Brain microvascular endothelial cell (primary cell): ENCODE measurements at regions not wholly inside any gene's neighbourhood (a gene's known extent, or its start where the extent isn't known, plus 50 kb on each side); places are given as distances from the start of the nearest gene placed in this dataset.

Experiments
- DNase-seq: peaks from one replicate; pipeline ENCODE4 v3.0.0-alpha.2; 2020
- H3K27ac ChIP-seq: fragments of 250-450 bp; sonication (Bioruptor Pico); 2 replicates; pipeline ENCODE4 v1.5.1; 2020; ENCODE audit warnings: mild to moderate bottlenecking, moderate library complexity
- H3K27me3 ChIP-seq: fragments of 250-450 bp; sonication (Bioruptor Pico); replicated peaks from 2 replicates; pipeline ENCODE4 v1.5.1; 2020; ENCODE audit warnings: mild to moderate bottlenecking
- H3K36me3 ChIP-seq: fragments of 250-450 bp; sonication (Bioruptor Pico); replicated peaks from 2 replicates; pipeline ENCODE4 v1.5.1; 2020; ENCODE audit warnings: mild to moderate bottlenecking
- H3K4me3 ChIP-seq: 2 replicates; pipeline ENCODE4 v1.5.1; 2011; ENCODE audit warnings: low read depth, mild to moderate bottlenecking, control low read depth, low read length, moderate library complexity
- in situ Hi-C: cut with HindIII; loops from 2 replicates; pipeline ENCODE4 v1.10.0; 2017; ENCODE audit warnings: low sequenced_read_pairs, low pct_ligation_motif_present
- TF ChIP-seq, protein P1 (sequence below): IDR thresholded peaks from 2 replicates; pipeline ENCODE4 v1.5.1; 2011; ENCODE audit warnings: low read depth, mild to moderate bottlenecking, moderate library complexity, low read length, control low read depth, inconsistent platforms; ENCODE audit errors: missing control alignments

- H3K27me3 ChIP-seq = no peaks in the 10 kb centered on the region
- H3K4me3 ChIP-seq = no peak overlapping the region
- H3K27ac ChIP-seq = no peak overlapping the region
- TF ChIP-seq, protein P1, sequence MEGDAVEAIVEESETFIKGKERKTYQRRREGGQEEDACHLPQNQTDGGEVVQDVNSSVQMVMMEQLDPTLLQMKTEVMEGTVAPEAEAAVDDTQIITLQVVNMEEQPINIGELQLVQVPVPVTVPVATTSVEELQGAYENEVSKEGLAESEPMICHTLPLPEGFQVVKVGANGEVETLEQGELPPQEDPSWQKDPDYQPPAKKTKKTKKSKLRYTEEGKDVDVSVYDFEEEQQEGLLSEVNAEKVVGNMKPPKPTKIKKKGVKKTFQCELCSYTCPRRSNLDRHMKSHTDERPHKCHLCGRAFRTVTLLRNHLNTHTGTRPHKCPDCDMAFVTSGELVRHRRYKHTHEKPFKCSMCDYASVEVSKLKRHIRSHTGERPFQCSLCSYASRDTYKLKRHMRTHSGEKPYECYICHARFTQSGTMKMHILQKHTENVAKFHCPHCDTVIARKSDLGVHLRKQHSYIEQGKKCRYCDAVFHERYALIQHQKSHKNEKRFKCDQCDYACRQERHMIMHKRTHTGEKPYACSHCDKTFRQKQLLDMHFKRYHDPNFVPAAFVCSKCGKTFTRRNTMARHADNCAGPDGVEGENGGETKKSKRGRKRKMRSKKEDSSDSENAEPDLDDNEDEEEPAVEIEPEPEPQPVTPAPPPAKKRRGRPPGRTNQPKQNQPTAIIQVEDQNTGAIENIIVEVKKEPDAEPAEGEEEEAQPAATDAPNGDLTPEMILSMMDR = no peak
- DNase-seq = peak; percentile 43
- no peaks in the 10 kb centered on the region for H3K36me3 ChIP-seq
- in situ Hi-C loops = no loop called here
These were observed 49.9 kb upstream of the LPP start for GRCh38 chr3:188104050-188104449.
